ENCODE measurements at regions not wholly inside any gene's neighbourhood (a gene's known extent, or its start where the extent isn't known, plus 50 kb on each side); places are given as distances from the start of the nearest gene placed in this dataset.

GRCh38 chr7:51366930-51367613 lies 50.5 kb upstream of the COBL start:
- TF ChIP-seq CREB1 (IDR thresholded peaks at IDR 0.05; ENCODE audit: low read depth) (no peak), RAD21 (IDR thresholded peaks at IDR 0.05; ENCODE audit: low read depth) (peak; percentile 91)

Measured in Ishikawa (cell line).